Astrocyte of the cerebellum (primary cell): ENCODE measurements at regions not wholly inside any gene's neighbourhood (a gene's known extent, or its start where the extent isn't known, plus 50 kb on each side); places are given as distances from the start of the nearest gene placed in this dataset.

ENCODE experiments used
- DNase-seq: peaks from one replicate; pipeline ENCODE4 v3.0.0-alpha.2; 2011; ENCODE audit warnings: low read depth
- H3K4me3 ChIP-seq: 2 replicates; pipeline ENCODE4 v1.5.1; 2011; ENCODE audit warnings: mild to moderate bottlenecking, low read depth, low read length, moderate library complexity
- in situ Hi-C: cut with HindIII; loops from 2 replicates; pipeline ENCODE4 v1.10.0; 2017; ENCODE audit warnings: low sequenced_read_pairs
- TF ChIP-seq, protein P1 (sequence below): IDR thresholded peaks from 2 replicates; pipeline ENCODE4 v1.5.1; 2012; ENCODE audit warnings: low read length, low read depth, moderate library complexity, mild to moderate bottlenecking; ENCODE audit errors: missing control alignments

DNA sequence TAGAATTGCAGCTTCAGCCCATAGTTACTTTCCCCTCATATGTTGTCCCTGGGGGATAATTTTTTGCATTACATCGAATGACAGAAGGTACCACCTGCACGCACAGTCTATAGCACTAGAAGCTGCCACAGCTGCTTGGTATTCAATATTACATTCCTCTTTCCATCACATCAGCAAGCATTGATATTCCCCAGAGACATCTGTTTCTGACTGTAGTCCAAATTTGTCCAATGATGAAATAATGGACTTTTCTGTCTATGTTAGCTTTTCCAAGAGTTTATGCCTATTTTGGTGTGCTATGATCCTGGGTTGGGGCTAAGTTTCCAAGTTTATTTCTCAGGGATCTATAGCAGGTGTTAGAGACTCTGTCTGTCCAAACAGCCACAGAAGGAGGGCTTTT, 335.4 kb downstream of the LRIG3 start:
- TF ChIP-seq, protein P1, sequence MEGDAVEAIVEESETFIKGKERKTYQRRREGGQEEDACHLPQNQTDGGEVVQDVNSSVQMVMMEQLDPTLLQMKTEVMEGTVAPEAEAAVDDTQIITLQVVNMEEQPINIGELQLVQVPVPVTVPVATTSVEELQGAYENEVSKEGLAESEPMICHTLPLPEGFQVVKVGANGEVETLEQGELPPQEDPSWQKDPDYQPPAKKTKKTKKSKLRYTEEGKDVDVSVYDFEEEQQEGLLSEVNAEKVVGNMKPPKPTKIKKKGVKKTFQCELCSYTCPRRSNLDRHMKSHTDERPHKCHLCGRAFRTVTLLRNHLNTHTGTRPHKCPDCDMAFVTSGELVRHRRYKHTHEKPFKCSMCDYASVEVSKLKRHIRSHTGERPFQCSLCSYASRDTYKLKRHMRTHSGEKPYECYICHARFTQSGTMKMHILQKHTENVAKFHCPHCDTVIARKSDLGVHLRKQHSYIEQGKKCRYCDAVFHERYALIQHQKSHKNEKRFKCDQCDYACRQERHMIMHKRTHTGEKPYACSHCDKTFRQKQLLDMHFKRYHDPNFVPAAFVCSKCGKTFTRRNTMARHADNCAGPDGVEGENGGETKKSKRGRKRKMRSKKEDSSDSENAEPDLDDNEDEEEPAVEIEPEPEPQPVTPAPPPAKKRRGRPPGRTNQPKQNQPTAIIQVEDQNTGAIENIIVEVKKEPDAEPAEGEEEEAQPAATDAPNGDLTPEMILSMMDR = no peak
- H3K4me3 ChIP-seq = no peak overlapping the region
- in situ Hi-C loops = no loop called here
- no peak for DNase-seq

DNA sequence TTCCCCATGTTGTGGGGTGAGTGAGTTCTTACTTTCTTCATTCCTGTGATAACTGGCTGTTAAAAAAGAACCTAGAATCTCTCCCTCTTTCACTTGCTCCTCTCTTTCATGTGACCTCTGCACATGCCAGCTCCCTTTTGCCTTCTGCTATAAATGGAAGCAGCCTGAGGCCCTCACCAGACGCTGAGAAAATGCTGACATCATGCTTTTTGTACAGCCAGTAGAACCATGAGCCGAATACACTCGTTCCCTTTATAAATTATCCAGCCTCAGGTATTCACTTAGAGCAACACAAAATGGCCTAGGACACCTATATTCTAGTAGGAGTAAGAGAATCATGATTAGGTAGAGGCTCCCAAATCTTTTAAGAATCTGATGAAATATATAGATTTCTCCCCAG, 333.5 kb downstream of the LRIG3 start:
- in situ Hi-C loops = no loop called here
- no peak overlapping the region for H3K4me3 ChIP-seq
- DNase-seq = no peak
- TF ChIP-seq, protein P1 = no peak

DNA sequence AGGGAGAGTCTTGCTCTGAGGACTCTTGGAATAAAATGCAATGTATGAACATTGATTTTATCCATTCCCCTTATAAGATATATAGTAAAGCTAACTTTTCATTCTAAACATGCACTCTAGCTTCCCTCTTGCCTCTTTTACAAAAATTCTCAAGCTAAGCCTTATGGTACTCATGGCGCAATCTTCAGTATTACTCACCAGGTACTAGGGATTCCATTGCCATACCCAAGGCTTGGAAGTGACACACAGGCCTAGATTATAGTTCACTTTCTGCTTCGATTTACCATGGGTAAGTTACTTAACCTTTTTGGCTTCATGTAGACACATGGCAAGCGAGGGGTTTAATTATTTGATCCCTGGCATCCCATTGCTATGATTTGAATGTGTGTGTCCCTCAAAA, 331.5 kb downstream of the LRIG3 start:
- TF ChIP-seq, protein P1 = no peak
- no peak overlapping the region for H3K4me3 ChIP-seq
- in situ Hi-C loops = no loop called here
- no peak for DNase-seq

DNA sequence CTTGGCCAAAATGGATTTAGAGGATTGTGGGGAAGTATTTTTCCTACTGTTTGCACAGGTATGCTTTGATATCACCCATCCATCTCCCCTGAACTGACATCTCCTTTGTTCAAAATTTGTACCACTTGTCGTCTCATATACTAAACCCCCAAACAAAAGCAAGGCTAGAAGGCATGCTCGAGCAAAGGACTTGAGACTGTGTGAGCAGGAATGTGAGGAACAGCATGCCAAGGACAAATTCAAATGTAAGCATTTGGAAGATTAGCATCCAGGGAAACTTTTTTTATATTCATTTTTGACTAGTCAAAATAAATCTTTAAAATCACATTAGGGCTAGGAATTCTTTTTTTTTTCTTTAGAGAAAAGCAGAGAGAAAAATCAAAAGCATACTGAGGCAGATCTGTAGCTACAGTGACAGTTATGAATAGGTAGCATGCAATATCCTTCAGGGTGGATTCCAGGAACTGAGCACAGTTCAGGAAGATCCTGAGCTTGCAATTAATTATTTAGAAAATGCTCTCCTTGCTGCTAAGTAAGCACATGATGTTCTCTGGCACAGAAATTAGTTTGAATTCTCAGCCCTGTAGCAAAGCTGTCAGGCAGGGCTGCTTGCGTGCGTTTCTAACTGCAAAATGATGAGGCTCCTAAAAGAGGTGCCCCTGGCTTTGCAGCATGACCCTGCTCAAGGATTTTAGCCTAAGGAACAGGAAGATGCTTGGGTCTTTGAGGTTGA, 327.7 kb downstream of the LRIG3 start:
- DNase-seq = no peak
- TF ChIP-seq, protein P1 = no peak
- no peak overlapping the region for H3K4me3 ChIP-seq
- in situ Hi-C loops = no loop called here

DNA sequence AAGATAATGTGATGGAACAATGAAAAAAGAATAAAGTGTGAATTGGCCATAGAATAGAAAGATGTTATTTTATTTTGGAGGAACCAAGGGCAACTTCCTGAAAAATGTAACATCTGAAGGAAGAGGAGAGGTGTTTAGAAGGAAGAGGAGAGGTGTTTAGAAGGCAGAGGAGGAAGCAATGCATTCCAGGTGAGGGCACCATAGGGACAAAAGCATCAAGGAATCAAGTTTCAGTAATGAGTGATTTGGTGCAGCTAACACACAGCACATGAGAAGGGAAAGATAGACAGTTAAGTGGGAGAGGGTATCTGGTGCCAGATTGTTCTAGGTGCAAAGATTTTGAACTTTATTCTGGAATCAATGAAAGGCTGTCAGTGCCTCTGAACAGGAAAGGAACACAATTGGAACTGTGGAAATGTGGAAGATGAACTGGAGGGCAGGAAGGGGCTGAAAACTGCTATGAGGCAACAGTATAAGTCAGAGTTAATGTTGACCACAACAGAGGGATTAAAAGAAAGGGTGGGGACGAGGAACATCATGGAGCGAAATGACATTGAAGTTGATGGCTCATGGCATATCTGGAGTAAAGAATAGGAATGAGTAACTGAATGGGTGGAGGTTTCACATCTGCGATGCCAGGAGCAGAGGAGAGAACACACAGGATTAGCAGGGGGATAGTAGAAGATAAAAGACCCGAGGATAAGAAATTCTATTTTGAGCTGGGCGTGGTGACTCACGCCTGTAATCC, 326.6 kb downstream of the LRIG3 start:
- no peak for DNase-seq
- in situ Hi-C loops = no loop called here
- no peak overlapping the region for H3K4me3 ChIP-seq
- TF ChIP-seq, protein P1 = no peak

DNA sequence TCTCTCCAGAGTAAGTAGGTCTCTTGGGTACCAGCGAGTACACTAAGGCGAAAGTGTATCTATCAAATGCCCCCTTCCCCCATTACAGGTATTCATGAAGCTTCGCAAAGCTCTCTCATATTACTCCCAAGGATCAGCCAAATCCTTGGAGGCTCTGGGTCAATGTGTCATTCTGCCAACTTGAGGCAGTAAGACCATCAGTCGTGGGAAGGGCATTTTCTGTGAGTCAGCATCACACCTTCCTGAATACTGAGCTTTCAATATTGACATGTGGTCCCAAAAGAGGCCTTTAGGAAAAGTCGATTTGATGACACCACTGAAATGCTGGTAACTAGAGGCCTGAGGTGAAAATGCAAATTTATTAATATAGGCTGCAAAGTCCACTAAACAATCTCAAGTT, 323.9 kb downstream of the LRIG3 start:
- TF ChIP-seq, protein P1 = no peak
- in situ Hi-C loops = no loop called here
- no peak for DNase-seq
- H3K4me3 ChIP-seq = no peak overlapping the region
